Panc1 (cell line): ENCODE measurements at regions not wholly inside any gene's neighbourhood (a gene's known extent, or its start where the extent isn't known, plus 50 kb on each side); places are given as distances from the start of the nearest gene placed in this dataset.

Source experiments
- ATAC-seq: fragments of 200-7000 bp; cut with Tn5 transposase; 2 replicates; pipeline ENCODE4 v1.9.1; 2020; ENCODE audit warnings: mild to moderate bottlenecking, moderate library complexity
- BruUV-seq: library from RNA; stranded (reverse); fragments of 400-500 nt; replicated peaks from 2 replicates; lab custom pipeline; 2021; lab: Mats Ljungman, UMichigan
- CTCF ChIA-PET: fragments of 300-600 bp; sonication (Branson Sonifier 250); formaldehyde crosslinking; loops from one replicate; lab custom pipeline; 2022; ENCODE audit warnings: antibody characterized with exemption; lab: Charles Lee
- POLR2A ChIA-PET: fragments of 300-600 bp; sonication (Branson Sonifier 250); formaldehyde crosslinking; loops from one replicate; lab custom pipeline; 2022; ENCODE audit warnings: antibody characterized with exemption; lab: Charles Lee
- DNase-seq: peaks from one replicate; pipeline ENCODE4 v3.0.0-alpha.2; 2010; ENCODE audit warnings: low read depth, low spot score
- H3K27ac ChIP-seq: 2 replicates; pipeline ENCODE4 v1.5.1; 2011; ENCODE audit warnings: mild to moderate bottlenecking, low read length, inconsistent platforms
- H3K27me3 ChIP-seq: fragments of 200-500 bp; sonication (Bioruptor generic); 2 replicates; pipeline ENCODE4 v1.6.0; 2014; ENCODE audit warnings: low read length, inconsistent platforms; ENCODE audit not compliant: control insufficient read depth, insufficient read depth
- H3K36me3 ChIP-seq: fragments of 200-500 bp; sonication (Bioruptor generic); 2 replicates; pipeline ENCODE4 v1.5.1; 2014; ENCODE audit warnings: inconsistent platforms, mild to moderate bottlenecking, low read length, moderate library complexity; ENCODE audit not compliant: control insufficient read depth, insufficient read depth
- H3K4me1 ChIP-seq: 2 replicates; pipeline ENCODE4 v1.5.1; 2011; ENCODE audit warnings: inconsistent platforms, mild to moderate bottlenecking, low read length, moderate library complexity; ENCODE audit not compliant: control insufficient read depth, insufficient read depth
- H3K4me3 ChIP-seq, 2 experiments: 2 replicates each; pipeline ENCODE4 v1.5.1; 2011 to 2012; ENCODE audit warnings: low read depth in 2 of 2, low read length in 2 of 2, mild to moderate bottlenecking in 2 of 2, inconsistent platforms in 1 of 2, moderate library complexity in 1 of 2
- H3K9me3 ChIP-seq: fragments of 200-500 bp; sonication (Bioruptor generic); 2 replicates; pipeline ENCODE4 v1.5.1; 2014; ENCODE audit warnings: low read depth, mild to moderate bottlenecking, inconsistent platforms, low read length, moderate library complexity; ENCODE audit not compliant: control insufficient read depth, insufficient read depth
- POLR2AphosphoS5 ChIP-seq: IDR thresholded peaks from 2 replicates; pipeline ENCODE4 v1.6.1; 2012; ENCODE audit warnings: mild to moderate bottlenecking, low read depth, low read length, moderate library complexity
- SIN3A ChIP-seq: IDR thresholded peaks from 2 replicates; pipeline ENCODE4 v1.6.1; 2012; ENCODE audit warnings: low read depth, mild to moderate bottlenecking, low read length, moderate library complexity, borderline replicate concordance; ENCODE audit not compliant: insufficient read depth
- TCF7L2 ChIP-seq: IDR thresholded peaks from 2 replicates; pipeline ENCODE4 v1.6.1; 2011; ENCODE audit warnings: mild to moderate bottlenecking, low read depth, low read length, inconsistent platforms
- in situ Hi-C: cut with HindIII; loops from 2 replicates; pipeline ENCODE4 v1.10.0; 2016; ENCODE audit warnings: low sequenced_read_pairs, low pct_unique_long_range_greater_than_20kb
- intact Hi-C: fragments of 100-400 bp; cut with micrococcal nuclease; formaldehyde crosslinking; loops from one replicate; pipeline ENCODE4 v1.10.0; 2022; ENCODE audit not compliant: unreplicated experiment
- TF ChIP-seq, protein P1 (sequence below): fragments of 450-650 bp; IDR thresholded peaks from 2 replicates; pipeline ENCODE4 v1.5.1; 2017; ENCODE audit warnings: mild to moderate bottlenecking
- TF ChIP-seq, protein P2 (sequence below), 2 experiments: IDR thresholded peaks; 2 replicates each; pipeline ENCODE4 v1.6.1; 2011 to 2012; ENCODE audit warnings: low read depth in 2 of 2, control low read depth in 1 of 2, low read length in 1 of 2, mild to moderate bottlenecking in 1 of 2, moderate library complexity in 1 of 2; ENCODE audit not compliant: insufficient read depth in 1 of 2

DNA sequence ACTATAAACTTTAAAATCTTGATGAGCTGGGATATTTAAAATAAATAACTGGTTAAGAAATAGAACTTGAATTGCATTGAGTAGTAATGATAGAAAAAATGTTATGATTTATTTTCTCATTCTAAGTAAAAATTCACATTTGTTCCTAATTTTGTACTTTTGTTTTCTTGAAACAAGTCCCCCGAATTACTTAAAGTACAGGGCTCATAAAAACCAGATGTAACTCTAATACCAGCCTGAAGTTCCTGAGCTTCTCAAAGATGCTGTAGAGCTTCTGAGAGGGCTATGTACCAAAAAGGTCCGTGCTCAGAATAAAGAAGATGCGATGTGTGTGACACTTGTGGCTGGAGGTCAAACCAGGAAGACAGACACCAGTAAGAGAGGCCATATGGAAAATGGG is 116.1 kb upstream of the TACR1 start:
- Histone ChIP-seq H3K9me3 (no peaks in the 10 kb centered on the region), H3K27ac (no peak overlapping the region), H3K4me1 (no peaks in the 10 kb centered on the region), H3K36me3 (no peaks in the 10 kb centered on the region), H3K27me3 (no peaks in the 10 kb centered on the region), H3K4me3 (no peak overlapping the region)
- in situ Hi-C loops (no loop called here), intact Hi-C loops (no loop called here)
- TF ChIP-seq TCF7L2: no peak
- TF ChIP-seq, protein P1, sequence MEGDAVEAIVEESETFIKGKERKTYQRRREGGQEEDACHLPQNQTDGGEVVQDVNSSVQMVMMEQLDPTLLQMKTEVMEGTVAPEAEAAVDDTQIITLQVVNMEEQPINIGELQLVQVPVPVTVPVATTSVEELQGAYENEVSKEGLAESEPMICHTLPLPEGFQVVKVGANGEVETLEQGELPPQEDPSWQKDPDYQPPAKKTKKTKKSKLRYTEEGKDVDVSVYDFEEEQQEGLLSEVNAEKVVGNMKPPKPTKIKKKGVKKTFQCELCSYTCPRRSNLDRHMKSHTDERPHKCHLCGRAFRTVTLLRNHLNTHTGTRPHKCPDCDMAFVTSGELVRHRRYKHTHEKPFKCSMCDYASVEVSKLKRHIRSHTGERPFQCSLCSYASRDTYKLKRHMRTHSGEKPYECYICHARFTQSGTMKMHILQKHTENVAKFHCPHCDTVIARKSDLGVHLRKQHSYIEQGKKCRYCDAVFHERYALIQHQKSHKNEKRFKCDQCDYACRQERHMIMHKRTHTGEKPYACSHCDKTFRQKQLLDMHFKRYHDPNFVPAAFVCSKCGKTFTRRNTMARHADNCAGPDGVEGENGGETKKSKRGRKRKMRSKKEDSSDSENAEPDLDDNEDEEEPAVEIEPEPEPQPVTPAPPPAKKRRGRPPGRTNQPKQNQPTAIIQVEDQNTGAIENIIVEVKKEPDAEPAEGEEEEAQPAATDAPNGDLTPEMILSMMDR: no peak
- TF ChIP-seq, protein P2, sequence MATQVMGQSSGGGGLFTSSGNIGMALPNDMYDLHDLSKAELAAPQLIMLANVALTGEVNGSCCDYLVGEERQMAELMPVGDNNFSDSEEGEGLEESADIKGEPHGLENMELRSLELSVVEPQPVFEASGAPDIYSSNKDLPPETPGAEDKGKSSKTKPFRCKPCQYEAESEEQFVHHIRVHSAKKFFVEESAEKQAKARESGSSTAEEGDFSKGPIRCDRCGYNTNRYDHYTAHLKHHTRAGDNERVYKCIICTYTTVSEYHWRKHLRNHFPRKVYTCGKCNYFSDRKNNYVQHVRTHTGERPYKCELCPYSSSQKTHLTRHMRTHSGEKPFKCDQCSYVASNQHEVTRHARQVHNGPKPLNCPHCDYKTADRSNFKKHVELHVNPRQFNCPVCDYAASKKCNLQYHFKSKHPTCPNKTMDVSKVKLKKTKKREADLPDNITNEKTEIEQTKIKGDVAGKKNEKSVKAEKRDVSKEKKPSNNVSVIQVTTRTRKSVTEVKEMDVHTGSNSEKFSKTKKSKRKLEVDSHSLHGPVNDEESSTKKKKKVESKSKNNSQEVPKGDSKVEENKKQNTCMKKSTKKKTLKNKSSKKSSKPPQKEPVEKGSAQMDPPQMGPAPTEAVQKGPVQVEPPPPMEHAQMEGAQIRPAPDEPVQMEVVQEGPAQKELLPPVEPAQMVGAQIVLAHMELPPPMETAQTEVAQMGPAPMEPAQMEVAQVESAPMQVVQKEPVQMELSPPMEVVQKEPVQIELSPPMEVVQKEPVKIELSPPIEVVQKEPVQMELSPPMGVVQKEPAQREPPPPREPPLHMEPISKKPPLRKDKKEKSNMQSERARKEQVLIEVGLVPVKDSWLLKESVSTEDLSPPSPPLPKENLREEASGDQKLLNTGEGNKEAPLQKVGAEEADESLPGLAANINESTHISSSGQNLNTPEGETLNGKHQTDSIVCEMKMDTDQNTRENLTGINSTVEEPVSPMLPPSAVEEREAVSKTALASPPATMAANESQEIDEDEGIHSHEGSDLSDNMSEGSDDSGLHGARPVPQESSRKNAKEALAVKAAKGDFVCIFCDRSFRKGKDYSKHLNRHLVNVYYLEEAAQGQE (IDR thresholded peaks at IDR 0.05; ENCODE audit: insufficient read depth in 1 of 2, low read depth in 2 of 2, low read length in 1 of 2): no peak
- TF ChIP-seq SIN3A: no peak
- no peak for TF ChIP-seq POLR2AphosphoS5
- POLR2A ChIA-PET: no interaction called here
- BruUV-seq: no TSS peak
- DNase-seq (no peak), ATAC-seq (no peak)
- CTCF ChIA-PET: no interaction called here

DNA sequence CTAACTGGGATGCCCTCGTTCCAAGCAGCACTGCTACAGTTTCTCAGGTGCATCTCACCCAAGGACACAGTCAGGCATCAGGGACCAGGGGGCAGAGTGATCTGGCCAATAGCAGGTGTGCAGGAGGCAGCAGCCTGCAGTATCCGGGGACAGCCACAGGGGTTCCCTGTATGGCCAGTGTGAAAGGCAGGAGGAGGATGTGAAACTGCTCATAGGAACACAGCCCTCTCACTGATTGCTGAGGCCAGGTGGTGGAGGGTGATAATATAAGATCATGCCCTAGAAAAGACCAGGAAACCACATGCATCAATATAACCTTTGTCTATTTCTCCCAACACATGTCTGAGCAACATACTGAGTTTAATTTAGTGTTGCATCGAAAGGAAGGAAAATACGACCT is 112.7 kb upstream of the TACR1 start:
- Histone ChIP-seq H3K4me3 (no peak overlapping the region), H3K36me3 (no peaks in the 10 kb centered on the region), H3K27ac (no peak overlapping the region), H3K4me1 (no peaks in the 10 kb centered on the region), H3K9me3 (no peaks in the 10 kb centered on the region), H3K27me3 (no peaks in the 10 kb centered on the region)
- no peak for TF ChIP-seq POLR2AphosphoS5
- TF ChIP-seq, protein P1: no peak
- TF ChIP-seq, protein P2 (IDR thresholded peaks at IDR 0.05; ENCODE audit: insufficient read depth in 1 of 2, low read depth in 2 of 2, low read length in 1 of 2): no peak
- no peak for TF ChIP-seq TCF7L2
- no peak for TF ChIP-seq SIN3A
- ChIA-PET POLR2A (no interaction called here), CTCF (no interaction called here)
- peak; percentile 18 for DNase-seq
- no peak for ATAC-seq
- in situ Hi-C loops: no loop called here
- BruUV-seq: no TSS peak
- intact Hi-C loops: no loop called here
